GM19043 (cell line): ENCODE measurements at regions not wholly inside any gene's neighbourhood (a gene's known extent, or its start where the extent isn't known, plus 50 kb on each side); places are given as distances from the start of the nearest gene placed in this dataset.

Experiments
- ATAC-seq: cut with Tn5 transposase; IDR thresholded peaks from one replicate; pipeline ENCODE4 v1.9.1; 2021; ENCODE audit warnings: low read depth; ENCODE audit not compliant: unreplicated experiment

GRCh38 chr6:71114544-71114943 lies 157.7 kb upstream of the B3GAT2 start:
- ATAC-seq: no peak

DNA sequence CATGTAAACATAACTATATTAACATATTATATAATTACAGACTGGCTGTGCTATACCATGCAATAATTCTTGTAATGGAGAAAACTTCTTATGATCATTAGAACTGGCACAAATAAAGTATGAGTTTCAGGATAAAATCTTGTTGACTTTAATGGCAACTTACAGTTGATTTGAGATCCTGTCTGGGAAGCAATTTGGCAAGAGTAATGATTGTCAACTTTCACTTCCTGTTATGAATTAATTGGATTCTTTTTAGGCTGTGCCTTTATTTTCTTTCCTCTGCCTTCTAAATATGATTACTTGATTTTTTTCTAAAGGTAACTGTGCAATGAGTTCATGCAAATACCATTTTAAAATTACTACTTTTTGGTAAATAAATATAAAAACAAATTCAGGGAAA lies 158.1 kb upstream of the B3GAT2 start:
- ATAC-seq: no peak

DNA sequence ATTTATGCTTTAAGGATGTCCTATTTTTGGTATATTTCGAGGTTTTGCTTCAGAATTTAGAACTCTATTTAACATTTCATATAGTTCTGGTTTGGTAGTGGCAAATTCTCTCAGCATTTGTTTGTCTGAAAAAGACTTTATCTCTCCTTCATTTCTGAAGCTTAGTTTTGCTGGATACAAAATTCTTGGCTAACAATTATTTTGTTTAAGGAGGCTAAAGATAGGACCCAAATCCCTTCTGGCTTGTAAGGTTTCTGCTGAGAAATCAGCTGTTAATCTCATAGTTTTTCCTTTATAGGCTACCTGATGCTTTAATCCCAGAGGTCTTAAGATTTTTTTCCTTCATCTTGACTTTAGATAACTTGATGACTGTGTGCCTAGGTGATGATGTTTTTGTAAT lies 162.7 kb upstream of the B3GAT2 start:
- no peak for ATAC-seq

DNA sequence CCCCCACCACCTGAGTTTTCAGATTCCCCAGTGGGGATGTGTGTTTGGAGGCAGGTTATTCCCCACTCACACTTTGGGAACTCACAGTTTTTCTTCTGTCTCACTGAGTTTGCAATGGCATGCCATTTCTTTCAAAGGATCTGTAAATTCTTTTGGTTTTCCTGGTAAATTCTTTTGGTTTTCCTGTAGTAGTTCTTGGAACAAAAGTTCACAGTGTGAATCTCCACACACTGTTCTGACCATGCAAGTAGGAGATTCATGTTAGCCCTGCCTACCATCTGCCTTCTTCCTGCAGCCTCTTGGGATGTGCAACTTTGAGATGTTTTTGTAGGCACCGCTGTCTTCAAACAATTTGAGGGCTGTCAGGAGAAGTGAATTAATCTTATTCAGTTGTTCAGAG lies 165.6 kb upstream of the OGFRL1 start:
- no peak for ATAC-seq

GRCh38 chr6:71124340-71124739 lies 164.3 kb upstream of the OGFRL1 start:
- ATAC-seq: no peak

GRCh38 chr6:71125216-71125615 lies 163.4 kb upstream of the OGFRL1 start:
- ATAC-seq: no peak

DNA sequence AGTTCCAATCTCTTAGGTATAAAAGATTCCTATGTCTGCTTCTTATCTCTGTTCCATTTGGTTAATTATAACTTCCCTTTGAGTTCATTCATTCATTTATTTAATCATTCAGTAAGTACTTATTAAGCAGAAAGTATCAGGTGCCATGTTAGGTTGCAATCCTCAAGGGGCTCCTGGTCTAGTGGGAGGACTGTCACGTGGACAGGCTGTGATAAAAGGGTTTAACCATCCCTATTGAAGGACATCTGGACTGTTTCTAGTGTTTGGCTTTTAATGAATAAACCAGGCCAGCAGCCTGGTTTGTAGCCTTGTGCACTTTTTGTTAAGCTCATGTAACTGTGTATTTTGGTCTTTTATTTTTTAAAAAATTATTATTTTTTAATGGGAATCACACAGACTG lies 162.1 kb upstream of the OGFRL1 start:
- ATAC-seq: no peak

- ATAC-seq: no peak
Observed at GRCh38 chr6:71127374-71127773, 161.2 kb upstream of the OGFRL1 start.

DNA sequence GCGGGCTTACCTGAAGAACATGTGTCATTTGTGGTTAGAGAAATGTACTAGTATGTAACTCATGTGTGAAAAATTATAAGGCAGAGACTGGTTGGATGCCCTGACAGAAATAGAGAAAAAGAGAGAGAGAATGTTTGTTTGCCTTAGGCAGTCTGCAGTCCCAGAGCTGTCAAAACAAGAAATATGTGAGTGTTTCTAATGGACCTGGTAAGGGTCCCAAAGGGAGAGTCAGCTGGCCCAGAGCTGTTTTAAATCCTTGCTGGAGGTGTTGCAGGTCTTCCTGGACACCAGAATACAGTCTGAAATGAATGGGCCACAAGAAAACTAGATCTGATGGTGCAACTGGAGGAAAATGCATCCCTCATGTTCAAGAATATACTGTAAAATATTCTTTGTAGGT lies 158.3 kb upstream of the OGFRL1 start:
- ATAC-seq: no peak

- no peak for ATAC-seq
Observed at GRCh38 chr6:71134929-71135642, 153.5 kb upstream of the OGFRL1 start.

DNA sequence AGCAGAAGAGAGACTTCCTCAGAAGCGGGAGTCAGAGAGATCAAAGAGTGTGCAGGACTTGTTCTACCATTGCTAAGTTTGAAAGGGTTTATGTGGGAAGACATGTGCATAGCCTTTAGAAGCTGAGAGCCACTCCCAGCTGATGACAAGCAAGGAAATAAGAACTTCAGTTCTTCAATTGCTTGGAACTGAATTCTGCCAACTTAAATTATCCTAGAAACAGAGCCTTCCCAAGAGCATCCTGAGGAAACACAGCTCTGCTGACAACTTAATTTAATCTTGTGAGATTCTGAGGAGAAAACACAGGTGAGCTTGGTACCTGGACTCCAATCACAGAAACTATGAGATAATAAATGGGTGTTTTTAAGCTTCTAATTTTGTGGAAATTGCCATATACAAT lies 150.6 kb upstream of the OGFRL1 start:
- no peak for ATAC-seq

- ATAC-seq: no peak
Observed at GRCh38 chr6:71138376-71138775, 150.2 kb upstream of the OGFRL1 start.

DNA sequence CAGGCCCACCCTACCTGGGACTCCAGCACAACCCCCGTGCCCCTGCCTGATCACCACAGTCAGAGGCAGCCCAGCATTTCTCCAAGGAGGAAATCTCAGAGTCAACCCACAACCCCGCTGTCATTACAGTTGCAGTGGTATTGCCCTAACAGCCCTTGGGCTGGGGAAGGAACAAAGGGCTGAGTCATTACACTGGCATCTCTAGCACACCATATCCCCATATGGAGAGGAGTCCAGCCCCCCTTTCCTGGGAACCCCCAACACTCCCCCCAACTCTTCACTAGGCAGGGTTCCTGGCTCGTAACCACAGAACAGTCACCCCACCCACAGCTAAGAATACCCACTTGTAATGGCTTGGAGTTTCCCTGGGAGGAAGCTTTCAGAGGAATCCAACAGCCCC lies 149.4 kb upstream of the OGFRL1 start:
- no peak for ATAC-seq

DNA sequence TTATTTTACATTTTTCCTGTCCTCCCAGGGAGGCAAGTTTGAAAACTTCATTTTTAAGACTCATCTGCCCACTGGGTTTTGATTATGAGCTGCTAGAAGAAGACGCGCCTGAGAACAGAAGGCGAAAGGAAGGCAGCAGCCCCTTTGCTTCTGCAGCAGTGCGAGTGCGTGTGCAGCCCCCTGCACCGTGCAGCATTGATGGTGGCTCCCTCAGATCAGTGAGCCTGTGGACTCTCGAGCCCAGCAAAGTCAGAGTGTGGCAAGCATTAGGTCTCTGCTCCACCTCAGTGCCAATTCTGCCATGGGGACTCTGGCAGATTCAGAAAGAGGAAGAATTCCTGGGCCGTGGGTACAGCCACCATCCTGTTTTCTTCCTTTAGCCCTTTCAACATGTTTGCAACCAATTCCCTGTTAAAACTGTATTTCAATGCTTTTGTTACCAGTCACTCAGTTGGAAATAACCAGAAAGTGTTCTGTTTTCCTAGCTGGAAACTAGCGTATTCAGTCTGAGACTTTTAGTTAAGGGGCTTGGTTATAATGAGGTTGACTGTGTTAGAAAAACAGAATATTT lies 134.8 kb upstream of the OGFRL1 start:
- no peak for ATAC-seq

DNA sequence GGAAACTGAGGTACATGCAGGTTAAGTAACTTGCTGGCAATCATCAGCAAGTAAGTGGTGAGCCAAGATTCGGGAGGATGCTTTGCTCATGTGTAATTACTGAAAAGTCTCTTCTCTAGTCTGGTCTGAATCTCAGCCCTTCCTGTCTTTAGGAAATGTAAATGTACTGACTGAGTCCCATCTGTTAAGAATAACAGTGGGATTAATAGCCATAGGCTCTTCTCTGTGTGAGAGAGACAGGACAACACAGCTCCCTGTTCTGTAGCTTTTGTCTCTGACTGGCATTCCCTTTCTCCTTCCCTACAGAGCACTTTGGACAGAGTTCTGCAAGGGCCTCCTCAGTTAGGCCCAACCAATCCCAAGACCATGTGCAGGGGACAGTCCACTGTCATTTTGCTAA lies 131.3 kb upstream of the OGFRL1 start:
- no peak for ATAC-seq

GRCh38 chr6:71164890-71165289 lies 123.7 kb upstream of the OGFRL1 start:
- no peak for ATAC-seq

DNA sequence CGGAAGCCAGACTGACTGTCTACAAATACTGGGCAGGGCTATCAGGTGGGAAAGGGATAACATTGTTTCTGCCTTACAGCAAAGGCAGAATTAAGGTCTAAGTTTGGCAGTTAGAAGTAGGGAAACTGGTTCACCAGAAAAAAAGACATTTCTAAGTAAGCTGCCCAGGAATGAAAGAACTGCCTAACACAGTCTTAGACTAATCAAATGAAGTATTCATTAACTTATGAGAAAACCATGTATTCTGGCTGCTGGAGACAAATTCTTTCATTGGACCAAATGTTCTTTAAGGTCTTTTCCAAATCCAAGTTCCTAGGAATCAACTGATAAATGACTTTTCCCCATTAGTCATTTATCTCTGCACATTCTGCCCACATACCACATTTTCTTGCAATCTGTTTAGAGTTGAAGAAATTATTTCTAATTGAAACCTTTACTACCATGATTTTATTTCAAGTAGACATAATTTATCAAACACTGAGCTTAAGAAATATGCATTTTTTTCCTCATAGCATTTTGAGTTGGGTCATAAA lies 120.3 kb upstream of the OGFRL1 start:
- ATAC-seq: no peak

DNA sequence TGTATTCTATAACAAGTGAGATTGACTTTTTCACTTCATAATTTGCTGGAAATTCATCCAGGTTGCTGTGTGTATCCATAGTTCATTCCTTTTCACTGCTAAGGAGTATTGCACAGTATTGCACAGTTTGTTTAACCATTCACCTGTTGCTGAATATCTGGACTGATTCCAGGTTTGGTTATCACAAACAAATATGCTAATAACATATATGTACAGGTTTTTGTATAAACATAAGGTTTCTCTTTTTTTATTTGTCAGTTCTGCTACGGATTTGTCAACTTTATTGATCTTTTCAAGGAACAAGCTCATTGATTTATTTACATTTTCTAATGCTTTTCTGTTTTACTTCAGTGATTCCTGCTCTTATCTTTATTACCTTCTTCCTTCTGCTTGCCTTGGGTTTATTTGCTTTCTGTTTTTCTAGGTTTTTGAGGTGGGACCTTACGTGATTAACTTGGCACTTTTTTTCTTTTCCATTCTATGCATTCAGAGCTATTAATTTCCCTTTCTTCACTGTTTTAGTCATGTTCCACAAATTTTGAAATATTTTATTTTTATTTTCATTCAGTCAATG lies 117.0 kb upstream of the OGFRL1 start:
- no peak for ATAC-seq

- ATAC-seq: no peak
Observed at GRCh38 chr6:71179249-71179885, 109.2 kb upstream of the OGFRL1 start.

DNA sequence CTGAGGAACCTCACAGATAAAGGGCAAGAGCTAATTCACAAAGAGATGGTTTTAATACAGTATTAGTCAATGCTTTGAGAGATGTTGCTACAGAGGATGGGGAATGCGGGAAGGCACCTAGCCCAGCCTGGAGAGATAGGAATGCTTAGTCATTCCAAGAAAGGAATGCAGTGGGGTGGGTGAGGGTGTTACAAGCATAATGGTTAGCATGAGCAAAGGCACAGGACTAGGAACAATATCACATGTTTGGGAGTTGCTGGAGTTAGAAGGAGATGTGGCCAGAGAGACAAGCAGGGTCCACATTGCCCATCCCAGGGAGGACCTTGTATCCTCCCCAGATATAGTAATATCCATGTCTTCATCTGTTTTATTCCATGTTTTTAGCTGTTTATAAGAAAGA lies 107.0 kb upstream of the OGFRL1 start:
- ATAC-seq: no peak

DNA sequence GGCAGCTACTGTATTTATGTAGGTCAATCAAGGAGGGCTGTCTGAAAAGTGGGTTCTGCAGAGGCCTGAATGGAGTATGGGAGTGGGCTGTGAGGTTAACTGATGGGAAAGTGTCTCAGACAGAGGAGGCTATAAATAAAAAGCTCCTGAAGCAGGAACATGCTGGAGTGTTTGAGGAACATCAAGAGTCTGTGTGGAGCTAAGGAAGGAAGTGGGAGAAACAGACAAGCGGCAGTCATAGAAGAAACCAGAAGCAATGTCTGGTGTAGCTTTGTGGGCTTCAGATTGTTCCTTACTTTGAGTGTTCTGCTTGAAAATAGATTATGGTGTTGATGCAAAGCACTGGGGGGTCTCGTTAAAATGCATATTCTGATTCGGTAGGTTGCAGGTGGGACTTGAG lies 101.5 kb upstream of the OGFRL1 start:
- ATAC-seq: no peak

DNA sequence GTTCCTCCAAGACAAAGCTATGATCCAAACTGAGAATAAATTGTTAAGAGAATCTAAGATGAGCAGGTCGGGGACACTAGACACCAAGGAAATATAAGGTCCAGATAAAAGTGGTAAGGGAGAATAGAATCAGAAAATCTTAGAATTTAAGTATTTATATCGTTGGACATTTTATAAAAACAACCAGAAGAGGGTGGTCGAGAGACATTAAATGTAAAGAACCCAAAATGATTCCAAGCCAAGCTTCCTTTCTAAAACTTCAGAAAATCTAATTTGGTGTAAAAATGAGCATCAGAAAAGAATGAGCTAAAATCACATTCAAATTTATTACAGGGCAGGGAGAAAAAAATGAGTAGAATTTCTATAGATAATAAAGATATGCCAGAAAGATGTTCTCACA lies 97.8 kb upstream of the OGFRL1 start:
- ATAC-seq: no peak
